ENCODE measurements at regions not wholly inside any gene's neighbourhood (a gene's known extent, or its start where the extent isn't known, plus 50 kb on each side); places are given as distances from the start of the nearest gene placed in this dataset.

DNA sequence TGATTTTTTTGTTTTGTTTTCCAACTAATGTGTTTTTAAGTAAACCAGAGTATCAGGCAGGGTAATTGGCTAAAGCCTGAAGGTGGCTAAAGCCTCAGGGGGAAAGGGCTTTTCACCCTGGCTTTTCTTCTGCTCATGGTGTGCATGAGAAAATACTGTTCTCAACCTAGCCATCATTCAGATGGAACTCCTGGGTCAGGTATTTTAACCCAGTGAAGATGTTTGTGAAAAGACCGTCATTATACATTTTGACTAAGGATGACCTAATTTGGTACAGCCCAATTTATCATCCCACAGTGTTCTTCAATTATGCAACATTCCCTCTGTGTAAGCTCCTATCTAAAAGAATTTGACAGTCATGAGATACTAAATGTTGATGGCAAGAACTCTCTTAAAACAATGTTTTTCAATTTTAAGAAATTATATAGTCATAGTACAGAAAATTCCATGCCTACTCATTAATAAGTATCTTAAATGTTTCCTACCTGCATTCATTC is 209.5 kb upstream of the TARS1 start:
- ATAC-seq: no peak
- H3K9me3 ChIP-seq (ENCODE audit: low read length): no peaks in the 10 kb centered on the region

More for the DNA sequence above, 209.5 kb upstream of the TARS1 start:
- intact Hi-C loops (cut with micrococcal nuclease; ENCODE audit: unreplicated experiment) (no loop called here), in situ Hi-C loops (cut with HindIII; ENCODE audit: extremely low pct_ligation_motif_present, low pct_unique_long_range_greater_than_20kb) (no loop called here)
- DNase-seq (ENCODE audit: low spot score) (no peak), FAIRE-seq (no peak)
- TF ChIP-seq ATF2 (CRISPR knock-in tag; IDR thresholded peaks at IDR 0.05) (no peak), POLR2AphosphoS5 (IDR thresholded peaks at IDR 0.05; ENCODE audit: low read depth, low read length) (no peak), PAX8 (CRISPR knock-in tag; IDR thresholded peaks at IDR 0.05; ENCODE audit: borderline replicate concordance) (no peak), HOXD1 (CRISPR knock-in tag; IDR thresholded peaks at IDR 0.05) (no peak), SAFB2 (CRISPR knock-in tag; IDR thresholded peaks at IDR 0.05; ENCODE audit: borderline replicate concordance, low read depth) (no peak), ZNF329 (CRISPR knock-in tag; IDR thresholded peaks at IDR 0.05; ENCODE audit: low read depth) (no peak), ZNF891 (CRISPR knock-in tag; IDR thresholded peaks at IDR 0.05) (no peak), MBNL3 (CRISPR knock-in tag; conservative IDR thresholded peaks at IDR 0.05) (no peak), DNMT3B (CRISPR knock-in tag; conservative IDR thresholded peaks at IDR 0.05) (no peak), TERF1 (CRISPR knock-in tag; IDR thresholded peaks at IDR 0.05) (no peak), ZNF510 (CRISPR knock-in tag; IDR thresholded peaks at IDR 0.05; ENCODE audit: low read depth) (no peak), ZNF3 (CRISPR knock-in tag; IDR thresholded peaks at IDR 0.05) (no peak), NFE2L1 (CRISPR knock-in tag; IDR thresholded peaks at IDR 0.05; ENCODE audit: borderline replicate concordance) (no peak), GABPB1 (CRISPR knock-in tag; IDR thresholded peaks at IDR 0.05) (no peak)
- TF ChIP-seq, protein P1, sequence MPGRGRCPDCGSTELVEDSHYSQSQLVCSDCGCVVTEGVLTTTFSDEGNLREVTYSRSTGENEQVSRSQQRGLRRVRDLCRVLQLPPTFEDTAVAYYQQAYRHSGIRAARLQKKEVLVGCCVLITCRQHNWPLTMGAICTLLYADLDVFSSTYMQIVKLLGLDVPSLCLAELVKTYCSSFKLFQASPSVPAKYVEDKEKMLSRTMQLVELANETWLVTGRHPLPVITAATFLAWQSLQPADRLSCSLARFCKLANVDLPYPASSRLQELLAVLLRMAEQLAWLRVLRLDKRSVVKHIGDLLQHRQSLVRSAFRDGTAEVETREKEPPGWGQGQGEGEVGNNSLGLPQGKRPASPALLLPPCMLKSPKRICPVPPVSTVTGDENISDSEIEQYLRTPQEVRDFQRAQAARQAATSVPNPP (CRISPR knock-in tag; IDR thresholded peaks at IDR 0.05): no peak
- Histone ChIP-seq H3K4me3 (replicated peaks in 1 of 3; ENCODE audit: insufficient read depth in 1 of 3, low read depth in 2 of 3, low read length in 3 of 3) (no peak overlapping the region), H3K36me3 (replicated peaks in 1 of 2; ENCODE audit: control insufficient read depth in 1 of 2, insufficient read depth in 2 of 2, low read length in 2 of 2) (no peaks in the 10 kb centered on the region), H3K79me2 (ENCODE audit: insufficient read depth, low read length) (no peaks in the 10 kb centered on the region), H3K9ac (ENCODE audit: insufficient read depth, low read depth, low read length) (no peak overlapping the region), H3K4me2 (ENCODE audit: low read depth, low read length) (no peak overlapping the region), H3K4me1 (ENCODE audit: insufficient read depth, low read length) (no peaks in the 10 kb centered on the region), H3K27me3 (ENCODE audit: control insufficient read depth in 1 of 2, insufficient read depth in 2 of 2, low read length in 2 of 2) (no peaks in the 10 kb centered on the region), H4K20me1 (ENCODE audit: insufficient read depth, low read length) (no peaks in the 10 kb centered on the region), H3K27ac (ENCODE audit: extremely low read length, insufficient read depth, low read length) (no peak overlapping the region), H2AFZ (ENCODE audit: low read length) (no peak overlapping the region)
- no TSS peak for BruUV-seq (replicated peaks)
- WGBS (ENCODE audit: low lambda C conversion rate): 53% methylated on average over 1 of the region's 1 CpG
- ChIA-PET POLR2A (no interaction called here), CTCF (ENCODE audit: low intra/inter-chr PET ratio, low total read pairs) (no interaction called here)
